ENCODE measurements at regions not wholly inside any gene's neighbourhood (a gene's known extent, or its start where the extent isn't known, plus 50 kb on each side); places are given as distances from the start of the nearest gene placed in this dataset.

DNA sequence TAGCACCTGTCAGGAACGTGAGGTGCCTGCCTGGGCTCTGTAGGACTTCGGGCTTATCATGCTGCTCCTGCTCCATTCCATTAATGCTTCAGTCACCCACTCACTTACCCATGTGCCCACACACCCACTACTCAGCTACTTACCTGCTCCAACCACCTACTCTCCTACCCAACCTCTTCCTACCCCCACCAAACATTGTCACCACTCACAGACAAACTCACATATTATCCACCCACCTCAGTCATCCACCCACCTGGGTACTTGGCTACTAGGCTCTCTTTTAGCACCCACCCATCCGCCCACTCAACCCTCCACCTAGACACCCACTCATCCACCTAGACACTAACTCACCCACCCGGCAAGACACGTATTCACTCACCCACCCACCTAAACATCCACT, 724.7 kb upstream of the RAB6C start:
- no peaks in the 10 kb centered on the region for H3K9me2 ChIP-seq (replicated peaks; ENCODE audit: control insufficient read depth, low read length)
- no peaks in the 10 kb centered on the region for H3K79me2 ChIP-seq (ENCODE audit: control insufficient read depth, low read length)
- no peak overlapping the region for H3K4me2 ChIP-seq (ENCODE audit: low read length)
- H3K4me1 ChIP-seq (ENCODE audit: control insufficient read depth, low read length): no peaks in the 10 kb centered on the region
- TF ChIP-seq EZH2phosphoT487 (IDR thresholded peaks at IDR 0.05; ENCODE audit: borderline replicate concordance, low read length): no peak
- TF ChIP-seq, protein P1, sequence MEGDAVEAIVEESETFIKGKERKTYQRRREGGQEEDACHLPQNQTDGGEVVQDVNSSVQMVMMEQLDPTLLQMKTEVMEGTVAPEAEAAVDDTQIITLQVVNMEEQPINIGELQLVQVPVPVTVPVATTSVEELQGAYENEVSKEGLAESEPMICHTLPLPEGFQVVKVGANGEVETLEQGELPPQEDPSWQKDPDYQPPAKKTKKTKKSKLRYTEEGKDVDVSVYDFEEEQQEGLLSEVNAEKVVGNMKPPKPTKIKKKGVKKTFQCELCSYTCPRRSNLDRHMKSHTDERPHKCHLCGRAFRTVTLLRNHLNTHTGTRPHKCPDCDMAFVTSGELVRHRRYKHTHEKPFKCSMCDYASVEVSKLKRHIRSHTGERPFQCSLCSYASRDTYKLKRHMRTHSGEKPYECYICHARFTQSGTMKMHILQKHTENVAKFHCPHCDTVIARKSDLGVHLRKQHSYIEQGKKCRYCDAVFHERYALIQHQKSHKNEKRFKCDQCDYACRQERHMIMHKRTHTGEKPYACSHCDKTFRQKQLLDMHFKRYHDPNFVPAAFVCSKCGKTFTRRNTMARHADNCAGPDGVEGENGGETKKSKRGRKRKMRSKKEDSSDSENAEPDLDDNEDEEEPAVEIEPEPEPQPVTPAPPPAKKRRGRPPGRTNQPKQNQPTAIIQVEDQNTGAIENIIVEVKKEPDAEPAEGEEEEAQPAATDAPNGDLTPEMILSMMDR (IDR thresholded peaks at IDR 0.05; ENCODE audit: low read depth, low read length, poor library complexity, severe bottlenecking): no peak
- no peaks in the 10 kb centered on the region; the same call in 1 of the 2 replicates for H3K9me3 ChIP-seq (ENCODE audit: control insufficient read depth, insufficient read depth, low read length)
- H3F3A ChIP-seq (ENCODE audit: control insufficient read depth, insufficient read depth): no peaks in the 10 kb centered on the region
- H3K36me3 ChIP-seq (ENCODE audit: control insufficient read depth, low read length): no peaks in the 10 kb centered on the region
- no peak overlapping the region for H3K4me3 ChIP-seq (ENCODE audit: low read length)
- no peaks in the 10 kb centered on the region for H4K20me1 ChIP-seq (ENCODE audit: control insufficient read depth, insufficient read depth, low read depth, low read length)
- H3K27ac ChIP-seq (ENCODE audit: low read depth, low read length): no peak overlapping the region
- H3K27me3 ChIP-seq (ENCODE audit: control insufficient read depth, low read length): no peaks in the 10 kb centered on the region

DNA sequence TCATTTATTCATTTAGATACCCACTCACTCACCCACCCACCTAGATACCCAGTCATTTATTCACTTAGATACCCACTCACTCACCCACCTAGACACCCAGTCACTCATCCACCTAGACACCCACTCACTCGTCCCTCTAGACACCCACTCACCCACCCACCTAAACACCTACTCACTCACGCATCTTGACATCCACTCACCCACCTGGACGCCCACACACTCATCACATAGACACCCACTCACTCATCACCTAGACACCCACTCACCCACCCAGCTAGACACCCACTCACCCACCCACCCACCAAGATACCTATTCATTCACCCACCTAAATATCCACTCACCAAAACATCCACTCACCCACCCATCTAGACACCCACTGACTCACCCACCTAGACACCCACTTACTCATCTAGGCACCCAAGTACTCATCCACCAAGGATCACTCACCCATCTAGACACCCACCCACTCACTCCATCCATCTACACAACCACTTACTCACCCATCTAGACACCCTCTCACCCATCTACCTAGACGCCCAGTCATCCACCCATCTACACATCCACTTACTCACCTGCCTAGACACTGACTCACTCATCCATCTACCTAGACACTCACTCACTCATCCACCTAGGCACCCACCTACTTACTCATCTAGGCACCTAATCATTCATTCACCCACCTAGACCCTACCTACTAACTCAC, 723.7 kb upstream of the RAB6C start:
- H3F3A ChIP-seq (ENCODE audit: control insufficient read depth, insufficient read depth): no peaks in the 10 kb centered on the region
- no peak overlapping the region for H3K4me3 ChIP-seq (ENCODE audit: low read length)
- TF ChIP-seq EZH2phosphoT487 (IDR thresholded peaks at IDR 0.05; ENCODE audit: borderline replicate concordance, low read length): no peak
- TF ChIP-seq, protein P1 (IDR thresholded peaks at IDR 0.05; ENCODE audit: low read depth, low read length, poor library complexity, severe bottlenecking): no peak
- H3K4me1 ChIP-seq (ENCODE audit: control insufficient read depth, low read length): no peaks in the 10 kb centered on the region
- no peaks in the 10 kb centered on the region; the same call in 1 of the 2 replicates for H3K9me3 ChIP-seq (ENCODE audit: control insufficient read depth, insufficient read depth, low read length)
- no peaks in the 10 kb centered on the region for H3K79me2 ChIP-seq (ENCODE audit: control insufficient read depth, low read length)
- H3K27ac ChIP-seq (ENCODE audit: low read depth, low read length): no peak overlapping the region
- H3K36me3 ChIP-seq (ENCODE audit: control insufficient read depth, low read length): no peaks in the 10 kb centered on the region
- no peaks in the 10 kb centered on the region for H3K9me2 ChIP-seq (replicated peaks; ENCODE audit: control insufficient read depth, low read length)
- no peaks in the 10 kb centered on the region for H4K20me1 ChIP-seq (ENCODE audit: control insufficient read depth, insufficient read depth, low read depth, low read length)
- H3K4me2 ChIP-seq (ENCODE audit: low read length): no peak overlapping the region
- H3K27me3 ChIP-seq (ENCODE audit: control insufficient read depth, low read length): no peaks in the 10 kb centered on the region

GRCh38 chr2:129256642-129257041, 722.8 kb upstream of the RAB6C start:
- no peaks in the 10 kb centered on the region for H4K20me1 ChIP-seq (ENCODE audit: control insufficient read depth, insufficient read depth, low read depth, low read length)
- TF ChIP-seq, protein P1 (IDR thresholded peaks at IDR 0.05; ENCODE audit: low read depth, low read length, poor library complexity, severe bottlenecking): no peak
- TF ChIP-seq EZH2phosphoT487 (IDR thresholded peaks at IDR 0.05; ENCODE audit: borderline replicate concordance, low read length): no peak
- H3K4me2 ChIP-seq (ENCODE audit: low read length): no peak overlapping the region
- H3F3A ChIP-seq (ENCODE audit: control insufficient read depth, insufficient read depth): no peaks in the 10 kb centered on the region
- H3K9me3 ChIP-seq (ENCODE audit: control insufficient read depth, insufficient read depth, low read length): no peaks in the 10 kb centered on the region; the same call in 1 of the 2 replicates
- no peaks in the 10 kb centered on the region for H3K27me3 ChIP-seq (ENCODE audit: control insufficient read depth, low read length)
- no peaks in the 10 kb centered on the region for H3K4me1 ChIP-seq (ENCODE audit: control insufficient read depth, low read length)
- H3K79me2 ChIP-seq (ENCODE audit: control insufficient read depth, low read length): no peaks in the 10 kb centered on the region
- H3K27ac ChIP-seq (ENCODE audit: low read depth, low read length): no peak overlapping the region
- no peak overlapping the region for H3K4me3 ChIP-seq (ENCODE audit: low read length)
- no peaks in the 10 kb centered on the region for H3K36me3 ChIP-seq (ENCODE audit: control insufficient read depth, low read length)
- H3K9me2 ChIP-seq (replicated peaks; ENCODE audit: control insufficient read depth, low read length): no peaks in the 10 kb centered on the region

All from DOHH2 (cell line).